GM10266 (cell line): ENCODE measurements at regions not wholly inside any gene's neighbourhood (a gene's known extent, or its start where the extent isn't known, plus 50 kb on each side); places are given as distances from the start of the nearest gene placed in this dataset.

Source experiments
- DNase-seq: peaks from one replicate; pipeline ENCODE4 v3.0.0; 2012; ENCODE audit errors: extremely low spot score
- CTCF ChIP-seq: IDR thresholded peaks from 2 replicates; pipeline ENCODE4 v1.5.1; 2012; ENCODE audit warnings: mild to moderate bottlenecking, low read depth; ENCODE audit not compliant: control insufficient read depth, insufficient read depth; ENCODE audit errors: missing control alignments

DNA sequence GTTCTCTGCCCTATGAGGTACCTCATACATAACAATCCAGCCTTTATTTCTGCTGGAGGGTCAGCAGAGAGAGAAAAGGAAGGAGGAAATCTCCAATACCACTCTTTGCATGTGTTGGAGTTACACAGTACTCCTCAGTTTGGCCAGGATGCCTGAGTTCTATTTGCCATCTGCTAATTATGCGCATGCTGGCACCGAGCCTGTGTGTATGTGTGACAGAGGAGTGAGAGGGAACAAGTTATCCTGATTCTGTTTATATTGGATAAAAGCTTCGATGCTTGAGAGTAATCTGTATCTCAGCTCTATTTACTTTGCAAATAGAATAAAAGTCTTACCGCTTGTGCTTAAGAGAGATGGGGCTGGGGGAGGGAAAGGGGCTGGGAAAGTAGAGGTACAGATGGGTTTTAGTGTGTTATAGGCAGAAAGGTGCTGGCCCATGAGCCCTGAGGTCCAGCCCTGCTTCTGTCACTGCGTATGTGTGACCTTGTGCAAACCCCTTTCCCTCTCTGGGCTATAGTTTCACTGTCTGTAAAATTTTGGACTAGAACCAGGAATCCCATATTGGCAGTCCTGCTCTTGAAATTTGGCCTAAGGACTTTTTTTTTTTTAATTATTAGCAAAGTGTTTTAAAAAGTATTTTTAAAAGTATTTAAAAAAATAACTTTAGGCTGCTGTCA lies 54.5 kb upstream of the PLXNA2 start:
- no peak for DNase-seq
- TF ChIP-seq CTCF: no peak

GRCh38 chr1:208300084-208300770 lies 56.0 kb upstream of the PLXNA2 start:
- no peak for DNase-seq
- no peak for TF ChIP-seq CTCF

DNA sequence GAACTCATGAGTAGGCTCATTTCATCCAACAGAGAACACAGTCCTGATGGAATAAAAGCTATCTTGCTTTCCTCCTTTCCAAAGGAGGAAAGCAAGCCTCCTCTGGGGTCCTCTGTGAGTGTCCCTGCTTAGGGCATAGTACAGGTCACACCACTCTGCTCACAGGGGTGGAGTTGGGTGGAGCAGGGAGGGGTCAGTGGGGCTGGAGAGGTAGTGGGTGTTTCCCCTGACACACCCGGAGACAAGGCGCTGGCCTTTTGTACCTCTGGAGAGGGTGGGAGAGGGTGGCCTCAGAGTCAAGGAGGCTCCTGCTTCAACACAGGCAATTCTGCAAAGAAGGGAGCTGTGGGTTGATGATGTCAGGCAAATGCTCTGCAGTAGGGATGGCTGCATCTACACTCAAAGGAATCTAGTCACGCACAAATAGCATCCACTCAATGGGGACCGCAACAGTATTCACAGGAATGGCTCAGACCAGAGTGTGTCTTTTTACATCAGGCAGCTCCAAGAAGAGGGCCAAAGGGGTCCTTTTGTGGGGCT lies 58.6 kb upstream of the PLXNA2 start:
- no peak for TF ChIP-seq CTCF

DNA sequence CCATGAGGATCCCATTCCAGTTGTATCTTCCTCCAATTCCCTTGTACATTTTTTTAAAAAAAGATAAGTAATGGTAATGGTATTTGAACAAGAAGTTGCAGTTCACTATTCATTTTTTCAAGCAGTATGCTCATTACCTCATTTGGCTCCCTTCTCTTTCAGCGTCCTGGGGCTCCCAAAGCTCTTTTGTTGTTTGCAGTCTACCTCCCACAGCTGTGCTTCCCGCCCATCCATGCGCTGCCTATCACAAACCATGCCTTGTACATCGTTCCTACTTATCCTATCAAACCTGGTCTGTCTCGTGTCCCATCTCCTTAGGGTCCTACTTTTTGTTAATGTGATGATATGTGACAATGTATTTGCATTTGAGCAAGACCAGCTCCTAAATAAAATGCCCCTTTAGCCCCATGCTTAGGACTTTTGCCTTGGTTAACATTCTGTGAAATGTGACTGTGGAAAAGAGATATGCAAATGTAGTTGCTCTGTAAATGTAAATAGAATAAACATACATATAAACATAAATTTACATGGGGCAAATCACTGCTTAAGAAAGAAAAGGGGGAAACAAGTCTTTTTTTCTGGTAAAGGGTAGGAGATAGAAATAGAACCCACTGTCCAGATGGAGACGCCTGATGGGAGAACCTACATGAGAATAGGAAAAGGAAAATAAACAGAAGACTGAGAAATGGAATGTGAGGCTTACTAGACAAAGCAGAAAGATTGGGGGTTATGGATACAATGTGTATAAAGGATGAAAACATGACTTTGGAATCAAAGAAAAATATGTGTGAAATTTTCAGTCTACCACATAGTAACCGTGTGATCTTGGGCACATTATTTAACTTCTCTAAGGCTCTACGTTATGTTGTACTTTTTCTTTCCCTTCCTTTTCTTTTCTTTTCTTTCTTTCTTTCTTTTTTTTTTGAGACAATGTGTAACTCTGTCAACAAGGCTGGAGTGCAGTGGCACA lies 59.8 kb upstream of the PLXNA2 start:
- DNase-seq: no peak
- no peak for TF ChIP-seq CTCF

More for the DNA sequence above, 58.6 kb upstream of the PLXNA2 start:
- DNase-seq: no peak

DNA sequence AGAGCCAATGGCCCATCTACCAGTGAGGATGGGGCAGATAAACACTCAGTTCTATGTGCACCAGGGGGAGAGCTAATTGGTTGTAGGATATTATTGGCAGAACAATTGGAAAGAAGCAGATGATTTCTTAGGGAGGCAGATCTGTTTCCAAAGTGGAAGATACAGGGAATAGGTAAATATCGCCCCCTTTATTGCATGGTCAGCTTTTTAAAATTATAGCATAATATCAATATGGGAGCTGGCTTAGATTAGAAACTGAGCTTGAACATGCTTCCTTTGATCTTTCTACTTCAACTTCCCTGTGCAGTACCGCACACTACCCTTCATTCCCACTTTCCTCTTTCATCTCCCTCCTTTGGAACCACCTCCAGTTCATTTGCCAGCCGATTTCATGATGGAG lies 64.0 kb upstream of the PLXNA2 start:
- DNase-seq: no peak
- no peak for TF ChIP-seq CTCF

DNA sequence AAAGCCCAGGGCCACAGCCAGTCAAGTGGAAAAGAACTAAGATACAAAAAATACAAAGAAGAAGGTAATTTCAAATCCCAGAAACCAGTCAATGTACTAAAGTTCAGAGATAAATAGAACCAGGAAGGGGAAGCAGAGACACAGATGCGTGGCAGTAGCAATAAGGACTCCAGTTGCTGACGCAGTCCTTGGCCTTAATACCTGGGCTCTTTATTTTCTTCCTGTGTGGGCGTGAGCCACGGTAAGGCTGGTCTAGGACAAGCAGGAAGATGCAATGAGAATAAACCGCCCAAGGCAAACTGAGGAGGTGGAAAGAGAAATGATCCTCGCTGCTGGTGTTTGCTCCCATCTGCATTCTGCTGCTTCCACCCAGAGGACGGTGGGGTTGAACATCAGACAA lies 65.6 kb upstream of the PLXNA2 start:
- DNase-seq: no peak
- no peak for TF ChIP-seq CTCF
